ENCODE measurements at regions not wholly inside any gene's neighbourhood (a gene's known extent, or its start where the extent isn't known, plus 50 kb on each side); places are given as distances from the start of the nearest gene placed in this dataset.
A peak's percentile ranks its signal among the peaks of the same experiment; 100 is the strongest.
"Not testable (repeated sequence)": the region's sequence is repeated elsewhere in the genome, so short reads cannot be mapped to it uniquely, and the experiment has no call there.

DNA sequence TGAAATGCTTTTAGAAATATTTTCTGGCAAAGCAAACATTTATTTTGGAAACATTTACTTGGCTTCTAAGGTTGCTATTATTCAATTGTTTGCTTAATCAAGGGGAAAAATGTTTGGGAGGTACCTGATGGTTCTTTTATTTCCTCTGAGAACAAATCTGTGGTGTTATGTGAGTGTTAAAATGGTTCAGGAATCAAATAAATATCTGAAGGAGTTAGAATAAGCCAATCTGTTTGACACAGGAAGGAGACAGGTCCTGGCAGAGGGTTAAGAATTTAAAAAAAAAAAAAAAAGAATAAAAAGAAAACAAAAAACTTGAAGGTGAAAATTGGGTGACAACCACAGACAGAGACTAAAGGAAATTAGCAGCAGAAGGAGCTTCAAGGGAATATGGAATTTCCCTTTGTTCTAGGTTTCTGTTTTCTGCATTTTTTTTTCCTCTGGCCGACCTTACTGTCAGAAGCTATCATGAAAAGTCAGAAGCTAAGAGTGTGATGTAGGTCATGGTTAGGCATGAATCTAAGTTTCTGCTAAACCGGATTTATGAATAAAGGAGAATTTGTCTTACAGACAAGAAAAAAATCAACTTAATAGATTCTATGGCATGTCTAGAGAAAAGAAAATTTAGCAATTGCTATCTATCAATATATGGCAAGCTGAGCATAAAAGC, 78.6 kb upstream of the PNPLA4 start:
- H3K4me1 Mint-ChIP-seq (ENCODE audit: low read depth) = no peaks in the 10 kb centered on the region
- H3K9me3 Mint-ChIP-seq = no peaks in the 10 kb centered on the region
- no peaks in the 10 kb centered on the region for H3K36me3 Mint-ChIP-seq (ENCODE audit: insufficient read depth in 2 of 2)
- DNase-seq (no peak), ATAC-seq (replicated peaks in 1 of 2) (no peak)
- peak overlapping the region; percentile 69 for H3K27ac Mint-ChIP-seq
- H3K4me3 Mint-ChIP-seq = no peak overlapping the region
- H3K27me3 Mint-ChIP-seq (ENCODE audit: low read depth) = no peaks in the 10 kb centered on the region

- Mint-ChIP-seq H3K27ac (no peak overlapping the region), H3K9me3 (no peaks in the 10 kb centered on the region), H3K4me3 (no peak overlapping the region), H3K36me3 (ENCODE audit: insufficient read depth in 2 of 2) (no peaks in the 10 kb centered on the region), H3K4me1 (ENCODE audit: low read depth) (no peaks in the 10 kb centered on the region), H3K27me3 (ENCODE audit: low read depth) (no peaks in the 10 kb centered on the region)
- DNase-seq (no peak), ATAC-seq (replicated peaks in 1 of 2) (no peak)
These were observed 76.1 kb upstream of the PNPLA4 start for GRCh38 chrX:8003147-8003883.

- Mint-ChIP-seq H3K4me3 (no peak overlapping the region), H3K27me3 (ENCODE audit: low read depth) (no peaks in the 10 kb centered on the region), H3K4me1 (ENCODE audit: low read depth) (no peaks in the 10 kb centered on the region), H3K27ac (no peak overlapping the region), H3K36me3 (ENCODE audit: insufficient read depth in 2 of 2) (no peaks in the 10 kb centered on the region), H3K9me3 (no peaks in the 10 kb centered on the region)
- ATAC-seq (replicated peaks in 1 of 2) (no peak), DNase-seq (no peak)
These were observed 69.6 kb upstream of the PNPLA4 start for GRCh38 chrX:7996851-7997250.

DNA sequence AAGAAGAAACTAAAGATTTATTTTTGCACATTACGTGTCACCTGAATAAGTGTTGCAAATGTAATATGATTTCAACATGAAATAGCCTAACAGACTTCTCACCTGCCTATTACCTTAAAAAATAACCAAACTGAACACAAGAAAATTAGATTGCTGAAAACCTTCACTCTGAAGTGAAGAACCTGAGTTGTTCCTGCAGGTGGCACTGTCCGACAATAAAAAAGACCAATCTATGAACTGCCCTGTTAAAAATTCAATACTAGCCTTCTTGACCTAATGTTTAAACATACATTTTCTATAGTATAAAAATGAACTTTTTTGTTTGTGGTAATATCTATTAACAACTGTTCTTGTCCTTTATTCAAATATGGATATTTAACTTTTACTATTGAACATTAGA, 69.2 kb upstream of the PNPLA4 start:
- H3K4me3 Mint-ChIP-seq = no peak overlapping the region
- peak; percentile 5 to 23 for DNase-seq

DNA sequence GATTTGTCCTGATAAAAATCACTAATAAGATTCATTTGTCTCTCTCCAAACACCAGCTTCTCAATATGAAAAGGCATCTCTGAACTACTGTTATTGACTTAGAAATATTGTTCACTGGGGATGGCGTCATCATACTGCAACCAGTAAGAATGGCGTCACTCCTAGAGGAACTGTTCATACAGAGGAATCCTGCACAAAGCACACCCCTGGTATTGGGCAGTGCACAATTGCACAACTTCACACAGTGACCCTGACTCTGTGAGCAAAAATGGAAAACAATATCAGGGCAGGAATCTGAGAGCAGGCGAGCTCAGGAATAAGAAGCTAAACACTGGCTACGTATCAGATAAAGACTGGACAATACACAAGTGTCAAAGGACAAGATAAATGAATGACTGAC, 66.7 kb upstream of the PNPLA4 start:
- Mint-ChIP-seq H3K4me1 (ENCODE audit: low read depth) (no peaks in the 10 kb centered on the region), H3K36me3 (ENCODE audit: insufficient read depth in 2 of 2) (no peaks in the 10 kb centered on the region), H3K4me3 (no peak overlapping the region), H3K27ac (no peak overlapping the region), H3K27me3 (ENCODE audit: low read depth) (no peaks in the 10 kb centered on the region), H3K9me3 (no peaks in the 10 kb centered on the region)
- ATAC-seq (replicated peaks in 1 of 2) = no peak
- DNase-seq = no peak

More for the DNA sequence above, 69.2 kb upstream of the PNPLA4 start:
- Mint-ChIP-seq H3K9me3 (no peaks in the 10 kb centered on the region), H3K27ac (no peak overlapping the region), H3K36me3 (ENCODE audit: insufficient read depth in 2 of 2) (no peaks in the 10 kb centered on the region), H3K4me1 (ENCODE audit: low read depth) (no peaks in the 10 kb centered on the region), H3K27me3 (ENCODE audit: low read depth) (no peaks in the 10 kb centered on the region)
- no peak for ATAC-seq (replicated peaks in 1 of 2)

DNA sequence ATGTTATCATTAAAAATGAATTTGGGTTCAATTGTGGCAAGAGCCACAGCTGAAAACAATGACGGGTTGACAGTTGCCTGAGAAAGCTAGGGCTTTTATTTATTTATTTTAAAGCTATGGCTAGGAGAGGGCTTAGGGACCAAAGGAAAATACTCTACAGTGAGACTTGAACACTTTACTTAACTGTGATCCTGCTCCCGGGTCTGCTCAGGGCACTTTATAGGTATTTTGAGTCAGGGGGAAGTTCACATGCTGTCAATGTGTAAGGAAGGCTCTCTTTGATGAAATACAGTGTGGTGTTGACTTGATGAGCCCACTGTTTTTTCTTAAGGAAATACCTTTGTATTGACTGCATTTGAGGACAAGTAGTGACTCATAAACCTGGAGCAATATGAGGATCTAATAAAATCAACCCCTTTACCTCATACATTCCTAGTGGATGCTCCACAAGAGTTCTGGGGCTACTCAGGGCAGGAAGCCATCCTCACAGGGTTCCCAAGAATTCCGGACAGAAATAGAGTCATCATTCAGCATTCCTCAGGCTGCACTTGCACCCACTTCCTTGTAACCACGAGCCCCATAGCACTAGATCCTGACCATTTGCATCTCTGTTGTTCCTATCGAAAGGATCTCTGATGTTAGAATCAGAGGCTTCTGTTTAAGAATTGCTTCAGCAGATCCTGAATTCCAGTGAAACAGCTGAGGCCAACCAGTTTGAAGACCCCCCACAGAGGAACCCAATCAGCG, 61.0 kb upstream of the PNPLA4 start:
- H3K4me1 Mint-ChIP-seq (ENCODE audit: low read depth); H3K4me3 Mint-ChIP-seq; H3K9me3 Mint-ChIP-seq; H3K27ac Mint-ChIP-seq; H3K27me3 Mint-ChIP-seq (ENCODE audit: low read depth); ATAC-seq (replicated peaks in 1 of 2); DNase-seq; H3K36me3 Mint-ChIP-seq (ENCODE audit: insufficient read depth in 2 of 2): not testable (repeated sequence)

GRCh38 chrX:7987160-7988012, 60.2 kb upstream of the PNPLA4 start:
- Mint-ChIP-seq H3K36me3 (ENCODE audit: insufficient read depth in 2 of 2) (no peaks in the 10 kb centered on the region), H3K4me1 (ENCODE audit: low read depth) (no peaks in the 10 kb centered on the region), H3K27me3 (ENCODE audit: low read depth) (no peaks in the 10 kb centered on the region), H3K4me3 (no peak overlapping the region), H3K27ac (no peak overlapping the region), H3K9me3 (no peaks in the 10 kb centered on the region)
- ATAC-seq (replicated peaks in 1 of 2) (no peak), DNase-seq (no peak)

DNA sequence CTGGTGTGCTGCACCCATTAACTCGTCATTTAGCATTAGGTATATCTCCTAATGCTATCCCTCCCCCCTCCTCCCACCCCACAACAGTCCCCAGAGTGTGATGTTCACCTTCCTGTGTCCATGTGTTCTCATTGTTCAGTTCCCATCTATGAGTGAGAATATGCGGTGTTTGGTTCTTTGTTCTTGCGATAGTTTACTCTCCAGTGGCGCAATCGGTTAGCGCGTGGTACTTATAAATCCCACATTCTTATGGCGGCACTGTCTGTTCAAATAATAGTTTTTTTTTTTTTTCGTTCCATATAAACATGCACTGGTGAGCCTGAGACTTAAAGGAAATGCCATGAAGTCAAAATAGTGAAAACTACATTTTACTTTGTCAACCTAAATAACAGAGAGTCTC, 59.5 kb upstream of the PNPLA4 start:
- not testable (repeated sequence) for H3K27me3 Mint-ChIP-seq (ENCODE audit: low read depth); H3K36me3 Mint-ChIP-seq (ENCODE audit: insufficient read depth in 2 of 2); H3K9me3 Mint-ChIP-seq; H3K27ac Mint-ChIP-seq; H3K4me3 Mint-ChIP-seq; ATAC-seq (replicated peaks in 1 of 2); DNase-seq; H3K4me1 Mint-ChIP-seq (ENCODE audit: low read depth)

GRCh38 chrX:7985568-7985967, 58.4 kb upstream of the PNPLA4 start:
- H3K36me3 Mint-ChIP-seq (ENCODE audit: insufficient read depth in 2 of 2) = no peaks in the 10 kb centered on the region
- ATAC-seq (replicated peaks in 1 of 2) = no peak
- no peak for DNase-seq
- no peaks in the 10 kb centered on the region for H3K4me1 Mint-ChIP-seq (ENCODE audit: low read depth)
- H3K27ac Mint-ChIP-seq = no peak overlapping the region
- H3K27me3 Mint-ChIP-seq (ENCODE audit: low read depth) = no peaks in the 10 kb centered on the region
- no peak overlapping the region for H3K4me3 Mint-ChIP-seq
- no peaks in the 10 kb centered on the region for H3K9me3 Mint-ChIP-seq

- no peaks in the 10 kb centered on the region for H3K9me3 Mint-ChIP-seq
These were observed 56.4 kb upstream of the PNPLA4 start for GRCh38 chrX:7983581-7983980.

More at GRCh38 chrX:7983581-7983980, 56.4 kb upstream of the PNPLA4 start:
- Mint-ChIP-seq H3K27me3 (ENCODE audit: low read depth) (no peaks in the 10 kb centered on the region), H3K4me3 (no peak overlapping the region), H3K4me1 (ENCODE audit: low read depth) (no peaks in the 10 kb centered on the region), H3K27ac (no peak overlapping the region), H3K36me3 (ENCODE audit: insufficient read depth in 2 of 2) (no peaks in the 10 kb centered on the region)
- DNase-seq (no peak), ATAC-seq (replicated peaks in 1 of 2) (no peak)
